GM18873 (cell line): ENCODE measurements at regions not wholly inside any gene's neighbourhood (a gene's known extent, or its start where the extent isn't known, plus 50 kb on each side); places are given as distances from the start of the nearest gene placed in this dataset.

Experiments
- ATAC-seq: cut with Tn5 transposase; IDR thresholded peaks from one replicate; pipeline ENCODE4 v1.9.1; 2021; ENCODE audit warnings: mild to moderate bottlenecking, moderate library complexity, moderate number of reproducible peaks; ENCODE audit not compliant: unreplicated experiment, low FRiP score

GRCh38 chr6:26211963-26212362, 124.7 kb downstream of the HFE start:
- ATAC-seq, result no peak

- no peak for ATAC-seq
Measured at GRCh38 chr6:26213334-26214075, 126.3 kb downstream of the HFE start.

DNA sequence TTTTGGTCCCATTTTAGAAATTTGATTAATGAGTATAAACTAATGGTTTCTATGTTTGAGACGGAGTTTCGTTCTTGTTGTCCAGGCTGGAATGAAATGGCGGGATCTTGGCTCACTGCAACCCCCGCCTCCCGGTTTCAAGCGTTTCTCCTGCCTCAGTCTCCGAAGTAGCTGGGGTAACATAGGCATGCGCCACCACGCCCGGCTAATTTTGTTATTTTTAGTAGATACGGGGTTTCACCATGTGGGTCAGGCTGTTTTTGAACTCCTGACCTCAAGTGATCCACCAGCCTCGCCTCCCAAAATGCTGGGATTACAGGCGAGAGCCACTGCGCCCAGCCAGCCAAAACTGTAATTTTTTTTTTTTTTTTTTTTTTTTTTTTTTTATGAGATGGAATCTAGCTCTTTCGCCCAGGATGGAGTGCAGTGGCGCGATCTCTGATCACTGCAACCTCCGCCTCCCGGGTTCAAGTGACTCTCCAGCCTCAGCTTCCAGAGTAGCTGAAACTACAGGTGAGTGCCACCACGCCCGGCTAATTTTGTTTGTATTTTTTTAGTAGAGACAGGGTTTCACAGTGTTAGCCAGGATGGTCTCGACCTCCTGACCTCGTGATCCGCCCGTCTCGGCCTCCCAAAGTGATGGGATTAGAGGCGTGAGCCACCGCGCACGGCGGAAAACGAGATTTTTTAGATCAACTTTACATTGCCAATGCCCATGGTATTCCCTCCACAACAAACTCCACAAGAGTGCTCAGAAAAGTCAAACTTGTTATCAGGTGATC, 127.8 kb downstream of the HFE start:
- ATAC-seq, result no peak

- ATAC-seq, result no peak
Measured at GRCh38 chr6:26215585-26216358, 128.5 kb downstream of the HFE start.

- ATAC-seq, result peak; percentile 73
Measured at GRCh38 chr6:26216359-26216885, 129.2 kb downstream of the HFE start.

DNA sequence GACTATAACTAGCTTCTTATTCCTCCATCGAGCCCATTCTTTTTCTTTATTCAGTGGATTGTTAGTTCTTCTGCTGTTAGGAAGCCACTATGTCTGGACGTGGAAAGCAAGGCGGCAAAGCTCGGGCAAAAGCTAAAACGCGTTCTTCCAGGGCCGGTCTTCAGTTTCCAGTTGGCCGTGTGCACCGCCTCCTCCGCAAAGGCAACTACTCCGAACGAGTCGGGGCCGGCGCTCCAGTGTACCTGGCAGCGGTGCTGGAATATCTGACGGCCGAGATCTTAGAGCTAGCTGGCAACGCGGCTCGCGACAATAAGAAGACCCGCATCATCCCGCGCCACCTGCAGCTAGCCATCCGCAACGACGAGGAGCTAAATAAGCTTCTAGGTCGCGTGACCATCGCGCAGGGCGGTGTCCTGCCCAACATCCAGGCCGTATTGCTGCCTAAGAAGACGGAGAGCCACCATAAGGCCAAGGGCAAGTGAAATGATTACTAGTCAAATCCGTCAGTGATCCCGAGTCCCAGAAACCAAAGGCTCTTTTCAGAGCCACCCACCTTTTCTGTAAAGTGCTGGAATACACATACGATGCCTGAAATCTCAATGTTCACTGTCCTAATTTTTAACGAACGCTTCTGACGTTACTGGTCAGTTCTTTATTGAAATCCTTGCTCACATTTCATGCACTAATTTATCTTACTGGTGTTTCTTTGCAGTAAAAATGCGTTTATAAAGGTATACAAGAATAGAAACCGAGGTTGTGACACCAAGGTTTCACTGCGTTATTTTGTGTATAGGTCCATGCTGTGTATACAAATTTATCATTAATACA, 129.9 kb downstream of the HFE start:
- no peak for ATAC-seq

GRCh38 chr6:26217714-26218075, 130.5 kb downstream of the HFE start:
- no peak for ATAC-seq

DNA sequence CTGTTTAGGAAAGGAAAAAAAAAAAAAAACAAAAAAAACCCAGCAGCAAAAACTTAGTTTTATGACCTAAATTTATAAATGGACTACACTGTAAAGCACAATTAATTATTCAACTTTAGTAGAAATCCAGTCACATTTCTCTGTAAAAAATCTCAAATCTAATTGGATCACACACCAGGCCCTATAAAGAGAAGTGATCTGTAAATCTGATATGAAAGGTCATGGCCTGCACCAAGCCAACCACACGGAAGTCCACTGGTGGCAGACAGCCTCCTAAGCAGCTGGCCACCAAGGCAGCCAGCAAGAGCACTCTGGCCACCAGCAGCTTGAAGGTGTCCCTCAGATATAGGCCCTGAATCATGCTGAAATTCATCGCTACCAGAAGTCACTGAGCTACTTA, 131.6 kb downstream of the HFE start:
- no peak for ATAC-seq

DNA sequence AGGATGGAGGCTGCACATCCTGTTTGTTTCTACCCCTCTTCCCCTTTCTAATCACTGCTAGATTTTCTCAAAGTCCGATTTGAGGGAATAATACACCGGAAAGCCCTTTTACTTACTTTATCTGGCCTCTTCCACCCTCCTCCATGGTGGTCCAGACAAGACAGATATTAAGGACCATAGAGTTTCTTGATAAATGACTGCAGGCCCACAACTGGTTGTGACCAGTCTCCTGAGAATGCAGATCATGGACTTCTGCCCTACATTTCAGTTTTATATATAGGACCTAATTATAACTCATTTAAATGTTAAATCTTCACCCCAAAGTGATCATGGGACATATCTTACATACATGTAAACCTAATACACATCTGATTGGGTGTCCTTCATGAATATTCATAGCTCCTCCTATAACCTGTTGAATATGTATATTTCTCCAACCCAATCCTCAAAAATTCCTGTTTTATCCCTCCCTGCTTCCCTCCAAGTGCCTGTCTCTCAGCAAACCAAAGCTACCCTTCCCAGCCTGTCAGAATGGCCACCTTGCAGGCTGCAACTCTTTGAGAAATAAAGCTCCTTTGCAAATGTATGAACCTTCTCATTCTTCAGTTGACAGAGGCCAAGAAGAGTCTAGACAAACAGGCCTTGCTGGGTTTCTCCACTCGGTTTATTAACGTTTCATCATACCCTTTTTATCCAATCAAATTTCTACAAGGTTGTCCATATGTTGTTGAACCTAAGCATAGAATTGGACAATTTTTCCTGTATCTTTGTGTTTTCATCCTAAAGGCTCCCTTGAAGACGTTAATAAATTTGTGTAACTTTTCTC, 133.1 kb downstream of the HFE start:
- no peak for ATAC-seq

DNA sequence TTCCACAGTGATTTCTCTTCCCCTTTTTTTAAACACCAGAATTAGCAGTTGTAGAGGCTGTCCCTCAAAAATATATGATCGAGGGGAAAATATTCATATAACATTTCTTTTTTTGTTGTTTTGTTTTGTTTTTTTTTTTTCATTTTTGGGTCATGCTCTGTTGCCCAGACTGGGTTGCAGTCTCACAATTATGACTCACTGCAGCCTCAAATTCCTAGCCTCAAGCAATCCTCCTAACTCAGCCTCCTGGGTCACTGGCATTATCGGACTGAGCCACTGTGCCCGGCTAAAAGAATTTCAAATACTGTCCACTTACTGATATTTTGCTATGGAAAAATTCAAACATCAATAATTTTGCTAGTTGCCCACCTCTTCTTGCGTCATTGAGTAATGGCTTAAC, 134.0 kb downstream of the HFE start:
- ATAC-seq, result no peak

DNA sequence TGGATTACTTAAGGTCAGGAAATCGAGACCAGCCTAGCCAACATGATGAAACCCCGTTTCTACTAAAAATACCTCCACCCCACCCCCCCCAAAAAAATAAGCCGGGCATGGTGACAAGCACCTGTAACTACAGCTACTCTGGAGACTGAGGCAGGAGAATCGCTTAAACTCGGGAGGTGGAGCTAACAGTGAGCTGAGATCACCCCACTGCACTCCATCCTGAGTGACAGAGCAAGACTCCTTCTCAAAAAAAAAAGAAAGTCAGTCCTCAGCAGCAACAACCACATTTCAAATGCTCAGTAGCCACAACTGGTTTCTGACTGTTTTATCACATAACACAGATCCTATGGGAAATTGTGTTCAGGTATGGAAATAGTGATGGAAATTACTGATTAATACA, 135.3 kb downstream of the HFE start:
- no peak for ATAC-seq

GRCh38 chr6:26223228-26223627, 136.0 kb downstream of the HFE start:
- no peak for ATAC-seq

DNA sequence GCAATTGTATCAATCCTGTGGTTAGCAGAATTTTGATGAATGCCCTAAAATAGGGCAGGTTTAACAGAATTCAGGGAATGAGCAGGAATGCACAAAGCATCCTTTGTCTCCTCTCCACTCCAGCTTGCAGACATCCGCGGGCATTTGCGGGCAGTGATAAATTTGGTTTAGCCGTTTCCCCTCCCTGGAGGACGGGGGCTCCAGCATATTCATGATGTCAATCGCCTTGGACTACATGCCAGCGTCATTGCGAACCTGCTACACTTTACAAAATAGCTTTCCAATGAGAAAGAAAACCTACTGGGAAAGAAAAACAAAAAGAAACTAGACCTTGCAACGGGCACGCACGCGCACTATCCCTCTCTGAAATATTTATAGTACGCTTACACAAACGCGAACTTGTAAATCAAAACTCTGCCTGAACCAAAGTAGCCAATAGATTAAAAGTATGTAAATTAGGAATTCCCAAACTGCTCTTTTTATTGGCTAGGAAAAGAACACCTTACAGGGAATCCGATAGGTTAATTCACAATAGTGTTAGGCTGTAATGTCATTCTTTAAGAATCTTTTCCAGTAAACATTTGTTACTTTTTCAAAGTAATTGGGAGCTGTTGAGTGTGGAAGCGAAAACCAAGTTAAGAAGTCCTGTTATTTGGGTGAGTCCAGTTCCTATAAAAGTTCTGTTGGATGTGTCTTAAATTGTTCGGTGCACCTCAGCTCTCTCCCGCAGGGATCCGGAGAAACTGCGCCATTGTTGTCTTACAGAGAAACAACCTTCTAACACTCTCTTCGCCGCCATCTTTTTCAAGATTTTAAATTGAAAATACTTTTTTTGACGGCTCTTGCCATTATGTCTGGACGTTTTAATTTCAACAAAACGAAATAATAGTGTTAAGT, 136.7 kb downstream of the HFE start:
- peak; percentile 68 for ATAC-seq

- no peak for ATAC-seq
Measured at GRCh38 chr6:26224547-26224912, 137.3 kb downstream of the HFE start.

- no peak for ATAC-seq
Measured at GRCh38 chr6:26224940-26225847, 138.0 kb downstream of the HFE start.

GRCh38 chr6:26225848-26226578, 138.8 kb downstream of the HFE start:
- no peak for ATAC-seq

DNA sequence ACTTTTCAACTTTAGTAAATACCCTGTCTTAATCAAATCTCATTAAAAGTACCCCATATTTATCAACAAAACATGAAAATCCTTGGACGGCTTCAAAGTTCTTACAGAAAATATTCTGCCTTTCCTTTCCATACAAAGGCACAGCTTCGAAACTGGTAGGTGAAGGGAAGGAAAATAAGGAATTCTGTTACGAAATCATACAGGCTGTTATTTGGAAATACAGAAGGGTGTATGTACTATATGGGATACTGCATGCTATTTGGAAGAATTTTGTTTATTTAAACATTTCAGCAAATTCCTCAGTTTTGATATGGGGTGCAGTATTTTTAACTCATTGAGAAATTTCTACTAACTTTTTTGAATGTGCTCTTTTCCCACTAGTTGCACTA, 138.4 kb upstream of the BTN3A2 start:
- ATAC-seq, result no peak
